Uterus (tissue), 2 donors: ENCODE measurements at regions not wholly inside any gene's neighbourhood (a gene's known extent, or its start where the extent isn't known, plus 50 kb on each side); places are given as distances from the start of the nearest gene placed in this dataset.

Experiments
- POLR2A ChIP-seq, 2 donors: fragments of 450-650 bp; IDR thresholded peaks; one replicate each; pipeline ENCODE4 v1.6.1; 2016; ENCODE audit warnings: antibody characterized with exemption in 2 of 2, mild to moderate bottlenecking in 1 of 2, moderate library complexity in 1 of 2
- TF ChIP-seq, protein P1 (sequence below), 4 experiments: fragments of 200-600 bp in 2 of 4; fragments of 450-650 bp in 2 of 4; sonication (generic) in 2 of 4; IDR thresholded peaks; one replicate each; pipeline ENCODE4 v1.5.1; 2016 to 2019; ENCODE audit warnings: antibody characterized with exemption in 4 of 4, mild to moderate bottlenecking in 2 of 4, moderate library complexity in 1 of 4

DNA sequence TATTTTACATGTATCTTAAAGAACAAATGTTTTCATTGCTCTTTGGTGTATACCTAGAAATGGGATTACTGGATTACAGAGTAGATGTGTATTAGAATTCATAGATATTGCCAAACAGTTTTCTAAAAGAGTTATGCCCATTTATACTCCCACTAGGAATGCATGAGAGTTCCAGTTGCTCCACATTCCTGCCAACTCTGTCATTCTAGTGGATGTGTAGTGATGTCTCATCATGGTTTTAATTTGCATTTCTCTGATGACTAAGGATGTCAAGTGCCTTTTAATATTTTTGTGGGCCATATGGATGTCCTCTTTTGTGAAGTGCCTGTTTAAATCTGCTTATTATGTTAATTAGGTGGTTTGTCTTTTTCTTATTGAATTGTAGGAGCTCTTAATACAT is 65.6 kb upstream of the BMP2K start:
- TF ChIP-seq, protein P1, sequence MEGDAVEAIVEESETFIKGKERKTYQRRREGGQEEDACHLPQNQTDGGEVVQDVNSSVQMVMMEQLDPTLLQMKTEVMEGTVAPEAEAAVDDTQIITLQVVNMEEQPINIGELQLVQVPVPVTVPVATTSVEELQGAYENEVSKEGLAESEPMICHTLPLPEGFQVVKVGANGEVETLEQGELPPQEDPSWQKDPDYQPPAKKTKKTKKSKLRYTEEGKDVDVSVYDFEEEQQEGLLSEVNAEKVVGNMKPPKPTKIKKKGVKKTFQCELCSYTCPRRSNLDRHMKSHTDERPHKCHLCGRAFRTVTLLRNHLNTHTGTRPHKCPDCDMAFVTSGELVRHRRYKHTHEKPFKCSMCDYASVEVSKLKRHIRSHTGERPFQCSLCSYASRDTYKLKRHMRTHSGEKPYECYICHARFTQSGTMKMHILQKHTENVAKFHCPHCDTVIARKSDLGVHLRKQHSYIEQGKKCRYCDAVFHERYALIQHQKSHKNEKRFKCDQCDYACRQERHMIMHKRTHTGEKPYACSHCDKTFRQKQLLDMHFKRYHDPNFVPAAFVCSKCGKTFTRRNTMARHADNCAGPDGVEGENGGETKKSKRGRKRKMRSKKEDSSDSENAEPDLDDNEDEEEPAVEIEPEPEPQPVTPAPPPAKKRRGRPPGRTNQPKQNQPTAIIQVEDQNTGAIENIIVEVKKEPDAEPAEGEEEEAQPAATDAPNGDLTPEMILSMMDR (IDR thresholded peaks at IDR 0.05) = no peak
- TF ChIP-seq POLR2A (IDR thresholded peaks at IDR 0.05) = no peak
